ENCODE measurements at regions not wholly inside any gene's neighbourhood (a gene's known extent, or its start where the extent isn't known, plus 50 kb on each side); places are given as distances from the start of the nearest gene placed in this dataset.
"Not testable (repeated sequence)": the region's sequence is repeated elsewhere in the genome, so short reads cannot be mapped to it uniquely, and the experiment has no call there.

DNA sequence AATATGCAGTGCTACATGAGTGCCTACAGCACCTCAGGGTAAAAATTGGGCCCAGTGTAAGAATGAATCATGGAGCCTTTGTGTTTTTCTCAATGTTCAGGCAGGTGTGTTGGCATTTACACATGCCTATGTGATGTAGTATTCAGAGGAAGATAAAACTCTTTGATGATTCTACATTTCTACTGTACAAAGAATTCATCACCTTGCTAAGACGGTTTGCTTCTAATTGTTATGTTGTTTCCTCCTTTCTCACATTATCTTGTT lies 867.3 kb downstream of the TTLL7 start:
- DNase-seq (ENCODE audit: low read depth in 2 of 2): no peak

DNA sequence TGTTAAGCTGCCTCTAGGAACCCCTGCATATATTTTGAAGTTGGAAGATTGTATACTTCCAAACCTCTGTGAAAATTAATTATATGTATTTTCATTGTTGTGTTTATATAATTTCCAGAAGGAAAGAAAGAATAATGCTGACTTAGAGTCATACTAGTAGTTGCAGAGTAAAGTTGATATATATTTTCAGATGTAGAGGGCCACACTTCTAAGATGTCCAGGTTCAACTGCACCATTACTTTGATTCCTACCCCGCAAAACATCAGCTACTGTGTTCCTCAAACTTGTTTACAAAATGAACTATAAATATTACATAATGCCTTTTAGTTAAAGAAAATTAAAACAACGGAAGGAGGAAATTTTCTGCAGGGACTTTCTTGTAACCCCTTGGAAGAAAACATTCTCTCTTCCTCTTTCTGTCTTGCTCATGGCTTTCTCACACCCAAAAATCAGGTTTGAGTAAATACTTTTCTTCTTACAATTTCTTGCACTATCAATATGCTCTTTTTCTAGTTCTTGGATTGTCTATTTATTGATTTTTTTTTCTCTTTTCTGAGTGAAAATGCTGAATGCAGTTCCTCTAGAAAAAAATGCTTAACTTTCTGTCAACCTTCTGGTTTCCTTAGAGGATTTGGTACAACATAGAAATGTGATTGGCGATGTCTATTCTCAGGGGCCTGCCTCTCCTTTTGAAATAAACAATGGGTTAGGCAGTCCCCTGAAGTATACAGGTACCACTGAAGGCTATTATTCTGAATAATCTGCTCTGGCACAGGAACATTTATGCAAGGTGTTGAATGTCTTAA lies 867.8 kb downstream of the TTLL7 start:
- no peak for DNase-seq (ENCODE audit: low read depth in 2 of 2)

- DNase-seq (ENCODE audit: low read depth in 2 of 2): no peak
Observed at GRCh38 chr1:83129107-83129506, 869.8 kb downstream of the TTLL7 start.

DNA sequence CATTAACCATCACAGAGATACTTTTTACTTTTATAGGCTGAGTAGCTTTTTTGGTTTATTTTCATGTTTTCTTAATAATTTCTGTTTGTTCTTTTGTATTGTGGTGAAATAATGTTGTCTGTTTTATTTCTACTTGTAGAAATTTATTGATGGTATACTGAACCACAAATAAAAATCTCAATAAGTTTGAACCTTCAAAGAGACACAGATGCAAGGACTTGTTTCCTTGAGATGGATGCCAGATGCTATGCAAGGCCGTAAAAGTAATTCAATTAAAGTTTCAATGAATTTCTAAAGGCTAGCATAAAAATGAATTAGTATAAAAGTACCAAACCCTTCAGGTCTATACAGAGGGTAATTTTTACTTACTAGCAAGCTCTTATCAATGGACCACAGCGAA lies 873.5 kb downstream of the TTLL7 start:
- DNase-seq (ENCODE audit: low read depth in 2 of 2): no peak

- no peak for DNase-seq (ENCODE audit: low read depth in 2 of 2)
Observed at GRCh38 chr1:83123019-83123418, 875.9 kb downstream of the TTLL7 start.

DNA sequence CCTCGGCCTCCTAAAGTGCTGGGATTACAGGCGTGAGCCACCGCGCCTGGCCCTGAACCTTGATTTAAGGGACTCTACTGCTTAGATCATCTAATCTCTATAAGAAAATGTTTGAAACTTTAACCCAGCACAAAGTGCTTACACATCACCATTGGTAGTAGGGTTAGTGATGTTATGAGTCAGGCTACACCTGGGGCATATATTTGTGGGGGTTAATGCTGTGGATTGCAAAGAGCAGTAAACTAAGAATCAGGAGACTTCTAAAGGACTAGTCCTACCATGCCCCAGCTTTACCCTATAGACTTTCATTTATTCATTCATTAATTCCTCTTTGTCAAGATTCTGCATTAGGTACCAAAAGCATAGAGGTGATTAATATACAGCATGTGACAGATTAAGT lies 880.5 kb downstream of the TTLL7 start:
- no peak for DNase-seq (ENCODE audit: low read depth in 2 of 2)

GRCh38 chr1:83117030-83117429 lies 881.9 kb downstream of the TTLL7 start:
- DNase-seq (ENCODE audit: low read depth in 2 of 2): not testable (repeated sequence)

DNA sequence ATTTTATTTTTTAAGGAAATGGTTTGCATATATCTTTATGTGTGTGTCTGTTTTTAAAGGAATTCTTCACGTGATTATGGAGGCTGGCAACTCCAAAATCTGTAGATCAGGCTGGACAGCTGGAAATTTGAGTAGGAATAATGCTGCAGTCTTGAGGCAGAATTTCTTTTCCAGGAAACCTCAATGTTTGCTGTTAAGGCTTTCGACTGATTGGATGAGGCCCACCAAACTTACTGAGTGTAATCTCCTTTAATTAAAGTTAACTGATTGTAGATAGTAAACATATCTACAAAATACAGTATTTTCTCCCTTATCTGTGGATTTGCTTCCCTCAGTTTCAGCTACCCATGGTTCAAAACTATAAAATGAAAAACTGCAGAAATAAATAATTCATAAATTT lies 883.1 kb downstream of the TTLL7 start:
- no peak for DNase-seq (ENCODE audit: low read depth in 2 of 2)

DNA sequence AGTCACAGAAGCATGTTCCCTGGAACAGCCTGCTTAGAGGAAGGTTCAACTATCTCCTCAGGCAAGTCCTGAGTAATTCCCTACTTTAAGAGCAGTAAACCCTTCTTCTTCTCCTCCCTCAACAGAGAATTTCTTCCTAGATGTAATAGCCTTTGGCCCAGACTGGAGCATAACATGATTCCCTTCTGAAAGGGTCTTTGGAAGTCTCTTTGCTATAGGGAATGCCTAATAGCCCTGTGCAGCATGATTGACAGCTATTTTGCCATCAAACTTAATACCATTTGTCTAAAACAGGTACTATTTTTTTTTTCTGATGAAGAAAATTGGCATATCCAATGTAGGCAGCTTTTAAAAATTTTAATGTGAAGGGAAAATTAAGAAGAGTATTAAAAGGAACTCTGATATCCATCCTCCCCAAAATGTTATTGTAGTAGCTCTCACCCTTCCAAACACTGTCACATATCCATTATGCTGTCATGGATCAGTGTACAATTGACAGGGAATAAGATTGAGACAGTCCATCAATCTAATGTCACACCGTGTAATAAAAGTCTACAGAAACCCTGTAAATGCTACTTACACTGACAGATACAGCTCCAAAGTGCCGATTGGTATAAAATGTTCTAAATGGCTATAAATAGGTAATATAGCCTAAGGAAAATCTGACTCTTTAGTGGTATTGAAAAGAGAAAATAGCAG lies 884.6 kb downstream of the TTLL7 start:
- no peak for DNase-seq (ENCODE audit: low read depth in 2 of 2)

- DNase-seq (ENCODE audit: low read depth in 2 of 2): no peak
Observed at GRCh38 chr1:83113652-83114051, 885.3 kb downstream of the TTLL7 start.

DNA sequence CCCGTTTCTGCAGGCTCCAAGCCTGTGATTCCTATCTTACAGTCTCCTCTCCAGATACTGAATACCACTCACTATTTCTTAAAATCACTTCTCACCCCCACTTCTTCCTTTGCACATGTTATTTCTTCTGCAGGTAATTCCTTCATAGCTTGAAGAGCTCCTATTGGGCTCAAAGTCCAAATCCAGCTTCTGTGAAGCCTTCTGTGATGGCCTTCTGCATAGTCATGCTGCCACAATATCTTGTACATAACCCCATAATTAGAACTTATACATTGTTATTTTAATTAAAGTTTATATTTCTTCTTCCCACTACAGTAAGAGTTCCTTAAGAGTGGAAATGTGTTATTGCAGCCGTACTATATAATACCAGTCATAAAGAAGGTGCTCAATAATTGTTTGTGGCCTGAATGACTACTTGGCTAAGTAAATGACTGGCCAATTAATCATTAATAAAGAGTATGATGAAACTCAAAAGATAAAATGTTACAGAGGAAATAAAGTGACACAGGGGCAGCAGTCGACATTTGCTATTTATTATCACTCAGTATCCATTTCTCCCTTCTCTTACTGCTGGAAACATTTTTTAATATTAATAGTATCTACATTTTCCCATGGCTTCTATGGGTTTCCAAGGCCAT lies 886.6 kb downstream of the TTLL7 start:
- no peak for DNase-seq (ENCODE audit: low read depth in 2 of 2)

GRCh38 chr1:83110156-83110555 lies 888.8 kb downstream of the TTLL7 start:
- DNase-seq (ENCODE audit: low read depth in 2 of 2): no peak

GRCh38 chr1:83109692-83110091 lies 889.2 kb downstream of the TTLL7 start:
- DNase-seq (ENCODE audit: low read depth in 2 of 2): no peak

- no peak for DNase-seq (ENCODE audit: low read depth in 2 of 2)
Observed at GRCh38 chr1:83104558-83104957, 894.4 kb downstream of the TTLL7 start.

- no peak for DNase-seq (ENCODE audit: low read depth in 2 of 2)
Observed at GRCh38 chr1:83103341-83103740, 895.6 kb downstream of the TTLL7 start.

DNA sequence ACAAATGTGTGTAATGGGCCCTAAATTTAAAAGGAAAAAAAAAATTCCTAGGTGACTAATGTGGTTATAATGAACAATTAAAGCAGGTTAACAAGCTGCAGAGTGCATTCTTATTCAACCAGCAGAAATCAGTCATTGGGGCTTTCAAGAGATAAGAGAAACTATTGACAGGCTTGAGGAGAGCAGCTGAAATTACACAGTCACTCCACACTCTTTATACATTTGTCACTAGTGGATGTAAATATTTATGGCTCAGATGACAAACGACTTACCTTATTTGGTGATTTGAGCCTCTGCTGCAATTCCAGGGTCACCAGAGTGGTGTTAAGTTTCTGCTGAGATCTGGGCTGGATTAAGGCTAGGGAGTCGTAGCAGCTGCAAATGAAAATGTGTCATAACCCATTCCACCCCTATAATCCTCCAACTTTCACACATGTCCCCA lies 896.3 kb downstream of the TTLL7 start:
- no peak for DNase-seq (ENCODE audit: low read depth in 2 of 2)

- DNase-seq (ENCODE audit: low read depth in 2 of 2): no peak
Observed at GRCh38 chr1:83101406-83101805, 897.5 kb downstream of the TTLL7 start.

- no peak for DNase-seq (ENCODE audit: low read depth in 2 of 2)
Observed at GRCh38 chr1:83100133-83100532, 898.8 kb downstream of the TTLL7 start.

DNA sequence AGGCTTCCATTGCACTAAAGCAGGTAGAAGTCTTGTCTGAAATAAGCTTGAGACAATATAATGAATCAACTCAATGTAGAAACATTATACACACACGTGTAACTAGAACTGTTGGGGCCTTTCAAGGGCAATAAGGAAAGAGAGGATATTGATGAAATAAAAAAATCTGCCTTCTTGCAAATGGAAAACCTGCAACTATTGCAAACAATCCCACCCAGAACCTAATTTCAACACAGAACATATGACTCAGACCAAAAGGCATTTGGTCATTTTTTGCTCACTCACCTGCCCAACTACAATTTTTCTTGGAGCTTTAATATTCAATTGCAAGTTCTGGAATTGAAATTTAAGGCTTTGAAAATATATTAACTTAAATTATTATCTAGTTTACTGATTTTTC lies 900.1 kb downstream of the TTLL7 start:
- no peak for DNase-seq (ENCODE audit: low read depth in 2 of 2)

DNA sequence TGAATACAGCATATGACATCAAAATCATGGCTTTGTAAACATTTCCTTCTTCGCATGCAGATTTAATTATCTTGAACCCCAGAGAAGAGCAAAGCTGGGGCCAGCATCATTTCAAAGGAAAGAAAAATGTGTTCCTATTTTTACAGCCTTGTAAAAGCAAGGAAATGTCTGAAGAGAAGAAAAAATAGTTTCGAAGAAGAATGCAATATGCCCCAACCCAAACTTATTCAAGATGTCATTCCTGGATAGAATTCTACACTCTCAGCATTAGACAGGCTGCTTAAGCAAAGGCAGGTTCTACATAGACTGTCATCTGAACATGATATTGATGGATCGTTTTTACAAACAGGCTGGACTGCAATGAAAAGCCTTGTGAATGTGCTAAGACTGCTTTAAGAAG lies 900.8 kb downstream of the TTLL7 start:
- no peak for DNase-seq (ENCODE audit: low read depth in 2 of 2)

DNA sequence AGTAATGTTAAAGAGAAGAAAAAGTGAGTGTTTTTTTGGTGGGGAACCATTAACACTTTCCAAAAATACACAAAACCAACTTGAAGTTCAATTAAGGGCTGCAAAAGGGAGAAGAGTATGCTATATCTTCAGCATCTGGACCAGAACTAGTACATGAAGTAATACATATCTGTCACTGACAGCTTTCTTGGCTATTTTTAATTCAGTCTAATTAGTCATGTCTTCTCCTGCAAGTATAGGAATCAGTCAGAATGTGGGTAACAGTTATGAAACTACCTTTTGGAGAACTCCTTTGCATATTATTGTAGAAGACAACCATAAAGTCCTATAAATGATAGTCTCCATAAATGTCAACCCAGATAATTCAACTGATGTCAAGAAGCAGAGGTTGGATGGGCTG lies 901.2 kb downstream of the TTLL7 start:
- DNase-seq (ENCODE audit: low read depth in 2 of 2): no peak

GRCh38 chr1:83095570-83095969 lies 903.4 kb downstream of the TTLL7 start:
- no peak for DNase-seq (ENCODE audit: low read depth in 2 of 2)

GRCh38 chr1:83090195-83090594 lies 908.7 kb downstream of the TTLL7 start:
- DNase-seq (ENCODE audit: low read depth in 2 of 2): no peak

Data from stimulated activated CD4-positive, alpha-beta T cell treated with anti-CD3 and anti-CD28 coated beads, Interleukin-1b, Interleukin-23, amount 100 ng/mL, for 1 hour (primary cell).